Uterus (tissue), 3 donors: ENCODE measurements at regions not wholly inside any gene's neighbourhood (a gene's known extent, or its start where the extent isn't known, plus 50 kb on each side); places are given as distances from the start of the nearest gene placed in this dataset.
"Not testable (repeated sequence)": the region's sequence is repeated elsewhere in the genome, so short reads cannot be mapped to it uniquely, and the experiment has no call there.

Source experiments
- DNase-seq, 2 donors: peaks; one replicate each; pipeline ENCODE4 v3.0.0-alpha.2; 2019 to 2020
- H3K27ac ChIP-seq, 2 donors: fragments of 200-600 bp; sonication (generic); 1 replicate in 1 of 2; 2 replicates in 1 of 2; pipeline ENCODE4 v1.5.1; 2016 to 2018
- H3K27me3 ChIP-seq, 2 donors: fragments of 200-600 bp; sonication (generic); one replicate each; pipeline ENCODE4 v1.5.1; 2018 to 2019; ENCODE audit warnings: control low read depth in 1 of 2
- H3K36me3 ChIP-seq, 2 donors: fragments of 200-600 bp; sonication (generic); one replicate each; pipeline ENCODE4 v1.5.1; 2019; ENCODE audit warnings: control low read depth in 1 of 2
- H3K4me1 ChIP-seq, 2 donors: fragments of 200-600 bp; sonication (generic); one replicate each; pipeline ENCODE4 v1.5.1; 2018 to 2019; ENCODE audit warnings: control low read depth in 1 of 2
- H3K4me3 ChIP-seq, 2 donors: fragments of 200-600 bp; sonication (generic); 1 replicate in 1 of 2; 2 replicates in 1 of 2; pipeline ENCODE4 v1.5.1; 2018 to 2019; ENCODE audit warnings: mild to moderate bottlenecking in 1 of 2
- H3K9me3 ChIP-seq, 2 donors: fragments of 200-600 bp; sonication (generic); one replicate each; pipeline ENCODE4 v1.5.1; 2019; ENCODE audit warnings: control low read depth in 1 of 2
- POLR2A ChIP-seq, 2 donors: fragments of 450-650 bp; IDR thresholded peaks; one replicate each; pipeline ENCODE4 v1.6.1; 2016; ENCODE audit warnings: antibody characterized with exemption in 2 of 2, mild to moderate bottlenecking in 1 of 2, moderate library complexity in 1 of 2
- intact Hi-C: fragments of 100-400 bp; cut with DNase I; formaldehyde crosslinking; loops from one replicate; pipeline ENCODE4 v1.15.1; 2023; ENCODE audit warnings: low total_unique reads
- TF ChIP-seq, protein P1 (sequence below), 4 experiments: fragments of 200-600 bp in 2 of 4; fragments of 450-650 bp in 2 of 4; sonication (generic) in 2 of 4; IDR thresholded peaks; one replicate each; pipeline ENCODE4 v1.5.1; 2016 to 2019; ENCODE audit warnings: antibody characterized with exemption in 4 of 4, mild to moderate bottlenecking in 2 of 4, moderate library complexity in 1 of 4
- donor health status: DM: yes; HTN: yes; CAD: no.

GRCh38 chr16:88186889-88187870 is 195.6 kb upstream of the ZNF469 start:
- H3K4me3 ChIP-seq, H3K4me1 ChIP-seq, H3K27me3 ChIP-seq, DNase-seq, H3K36me3 ChIP-seq, H3K9me3 ChIP-seq, intact Hi-C loops: not testable (repeated sequence)
- H3K27ac ChIP-seq, result peak overlapping the region in 1 of 2 donors; percentile 33

- H3K27ac ChIP-seq, H3K4me1 ChIP-seq, H3K9me3 ChIP-seq, H3K27me3 ChIP-seq, DNase-seq, H3K4me3 ChIP-seq, H3K36me3 ChIP-seq, intact Hi-C loops: not testable (repeated sequence)
Observed at GRCh38 chr16:88188171-88188895, 194.4 kb upstream of the ZNF469 start.

DNA sequence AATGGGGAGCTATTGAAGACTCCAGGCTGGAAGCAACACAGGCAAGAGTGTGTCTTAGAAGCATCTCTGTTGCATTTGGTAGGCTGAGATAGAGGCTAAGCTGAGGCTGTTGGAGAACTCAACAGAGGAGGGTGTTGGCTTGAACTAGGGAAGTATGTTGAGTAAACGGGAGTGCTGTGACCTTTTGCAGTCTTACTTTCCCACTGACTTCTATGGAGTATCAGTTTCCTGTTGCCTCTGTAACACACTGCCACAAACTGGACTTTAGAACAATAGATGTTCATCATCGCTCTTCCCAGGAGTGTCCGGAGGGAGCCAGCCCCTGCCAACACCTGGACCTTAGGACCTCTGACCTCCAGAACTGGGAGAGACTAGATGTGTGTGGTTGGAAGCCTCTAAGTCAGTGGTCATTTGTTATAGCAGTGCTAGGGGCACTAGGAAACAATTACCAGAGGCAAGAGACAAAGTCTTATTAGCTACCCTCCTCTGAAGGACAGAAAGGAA is 192.1 kb upstream of the ZNF469 start:
- not testable (repeated sequence) for H3K4me3 ChIP-seq, H3K27ac ChIP-seq, H3K27me3 ChIP-seq, DNase-seq, H3K9me3 ChIP-seq, H3K36me3 ChIP-seq, H3K4me1 ChIP-seq
- intact Hi-C loops, result loop anchor here (10.0 kb wide), 1 partner anchor 244 kb away; no protein-coding TSS in a partner anchor

- H3K4me1 ChIP-seq, H3K36me3 ChIP-seq, H3K27me3 ChIP-seq, H3K27ac ChIP-seq, H3K9me3 ChIP-seq, H3K4me3 ChIP-seq, DNase-seq: not testable (repeated sequence)
- intact Hi-C loops, result loop anchor here (10.0 kb wide), 1 partner anchor 244 kb away; no protein-coding TSS in a partner anchor
Observed at GRCh38 chr16:88191168-88191567, 191.6 kb upstream of the ZNF469 start.

GRCh38 chr16:88192601-88193000 is 190.2 kb upstream of the ZNF469 start:
- no peak for DNase-seq
- intact Hi-C loops, result loop anchor here (10.0 kb wide), 1 partner anchor 242 kb away; no protein-coding TSS in a partner anchor

DNA sequence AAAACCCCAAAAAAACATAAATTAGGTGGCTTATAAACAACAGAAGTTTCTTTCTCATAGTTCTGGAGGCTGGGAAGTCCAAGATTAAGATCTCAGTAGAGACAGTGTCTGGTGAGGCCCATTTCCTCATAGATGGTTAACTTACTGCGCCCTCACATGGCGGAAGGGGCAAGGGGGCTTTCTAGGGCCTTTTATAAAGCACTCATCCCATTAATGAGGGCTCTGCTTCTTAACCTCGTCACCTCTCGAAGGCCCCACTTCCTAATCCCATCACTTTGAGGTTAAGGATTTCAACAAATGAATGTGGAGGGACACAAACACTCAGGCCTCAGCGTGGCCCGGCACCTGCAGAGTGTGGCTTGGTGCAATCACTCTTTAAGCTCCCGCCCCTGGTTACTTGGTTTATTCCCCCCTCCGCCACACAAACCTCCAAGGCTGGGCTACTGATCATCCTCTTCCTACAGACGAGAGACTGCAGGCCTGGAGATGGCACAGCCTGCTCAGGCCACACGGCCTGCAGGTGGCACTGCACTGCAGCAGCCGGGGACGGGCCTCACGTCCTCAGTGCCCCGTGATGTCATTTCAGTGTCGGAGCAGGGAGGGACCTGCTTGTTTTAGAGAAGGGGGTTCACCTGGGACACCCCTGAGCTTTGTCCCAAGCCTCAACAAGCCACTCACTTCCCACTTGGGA is 188.9 kb upstream of the ZNF469 start:
- H3K36me3 ChIP-seq, H3K27me3 ChIP-seq, H3K4me1 ChIP-seq, H3K9me3 ChIP-seq, H3K4me3 ChIP-seq, H3K27ac ChIP-seq: not testable (repeated sequence)
- DNase-seq, result peak; percentile 61 to 65
- TF ChIP-seq, protein P1, sequence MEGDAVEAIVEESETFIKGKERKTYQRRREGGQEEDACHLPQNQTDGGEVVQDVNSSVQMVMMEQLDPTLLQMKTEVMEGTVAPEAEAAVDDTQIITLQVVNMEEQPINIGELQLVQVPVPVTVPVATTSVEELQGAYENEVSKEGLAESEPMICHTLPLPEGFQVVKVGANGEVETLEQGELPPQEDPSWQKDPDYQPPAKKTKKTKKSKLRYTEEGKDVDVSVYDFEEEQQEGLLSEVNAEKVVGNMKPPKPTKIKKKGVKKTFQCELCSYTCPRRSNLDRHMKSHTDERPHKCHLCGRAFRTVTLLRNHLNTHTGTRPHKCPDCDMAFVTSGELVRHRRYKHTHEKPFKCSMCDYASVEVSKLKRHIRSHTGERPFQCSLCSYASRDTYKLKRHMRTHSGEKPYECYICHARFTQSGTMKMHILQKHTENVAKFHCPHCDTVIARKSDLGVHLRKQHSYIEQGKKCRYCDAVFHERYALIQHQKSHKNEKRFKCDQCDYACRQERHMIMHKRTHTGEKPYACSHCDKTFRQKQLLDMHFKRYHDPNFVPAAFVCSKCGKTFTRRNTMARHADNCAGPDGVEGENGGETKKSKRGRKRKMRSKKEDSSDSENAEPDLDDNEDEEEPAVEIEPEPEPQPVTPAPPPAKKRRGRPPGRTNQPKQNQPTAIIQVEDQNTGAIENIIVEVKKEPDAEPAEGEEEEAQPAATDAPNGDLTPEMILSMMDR (IDR thresholded peaks at IDR 0.05), result peak; percentile 64 to 86 (median 76)
- intact Hi-C loops, result loop anchor here (10.0 kb wide), 1 partner anchor 241 kb away; no protein-coding TSS in a partner anchor

More at GRCh38 chr16:88192601-88193000, 190.2 kb upstream of the ZNF469 start:
- Histone ChIP-seq H3K27ac (no peak overlapping the region), H3K9me3 (no peaks in the 10 kb centered on the region), H3K4me3 (no peak overlapping the region), H3K4me1 (no peaks in the 10 kb centered on the region), H3K36me3 (no peaks in the 10 kb centered on the region), H3K27me3 (no peaks in the 10 kb centered on the region)
- TF ChIP-seq, protein P1 (IDR thresholded peaks at IDR 0.05), result no peak
- TF ChIP-seq POLR2A (IDR thresholded peaks at IDR 0.05), result no peak
